H1 (cell line): ENCODE measurements at regions not wholly inside any gene's neighbourhood (a gene's known extent, or its start where the extent isn't known, plus 50 kb on each side); places are given as distances from the start of the nearest gene placed in this dataset.

Source experiments
- CTCF ChIA-PET: fragments of 300-600 bp; sonication (Branson Sonifier 250); formaldehyde crosslinking; loops from one replicate; lab custom pipeline; 2021; ENCODE audit not compliant: partially characterized antibody; lab: Charles Lee
- POLR2A ChIA-PET: fragments of 300-600 bp; sonication (Branson Sonifier 250); formaldehyde crosslinking; loops from one replicate; lab custom pipeline; 2021; ENCODE audit warnings: inconsistent platforms; ENCODE audit not compliant: partially characterized antibody; lab: Charles Lee
- DNase-seq, 2 experiments: peaks; one replicate each; pipeline versions ENCODE4 v3.0.0 to v3.0.0-alpha.2; 2010 to 2022; ENCODE audit warnings: low spot score in 2 of 2, low read depth in 1 of 2, mixed read lengths in 1 of 2
- FAIRE-seq: peaks from 2 replicates; lab custom pipeline; 2011; peaks lifted over from hg19 to GRCh38; lab: Jason Lieb, UNC
- H2AFZ ChIP-seq: 2 replicates; pipeline ENCODE4 v1.8.1; 2012; ENCODE audit warnings: low read length, inconsistent platforms
- H2AK5ac ChIP-seq: 2 replicates; pipeline ENCODE4 v1.6.1; 2013; ENCODE audit warnings: low read depth, low read length
- H2BK120ac ChIP-seq: replicated peaks from 2 replicates; pipeline ENCODE3; 2013; ENCODE audit warnings: low read depth, low read length, inconsistent platforms
- H2BK12ac ChIP-seq: 2 replicates; pipeline ENCODE4 v1.6.1; 2013; ENCODE audit warnings: low read depth, low read length
- H2BK15ac ChIP-seq: 2 replicates; pipeline ENCODE4 v1.6.1; 2013; ENCODE audit warnings: low read length
- H2BK20ac ChIP-seq: 2 replicates; pipeline ENCODE4 v1.6.1; 2013; ENCODE audit warnings: low read length
- H2BK5ac ChIP-seq: 2 replicates; pipeline ENCODE4 v1.6.1; 2013; ENCODE audit warnings: low read depth, low read length
- H3K14ac ChIP-seq: 2 replicates; pipeline ENCODE4 v1.6.1; 2013; ENCODE audit warnings: inconsistent platforms; ENCODE audit not compliant: insufficient read length
- H3K18ac ChIP-seq: 2 replicates; pipeline ENCODE4 v1.6.1; 2013; ENCODE audit warnings: low read length; ENCODE audit errors: extremely low read depth
- H3K23ac ChIP-seq: 2 replicates; pipeline ENCODE4 v1.6.1; 2013; ENCODE audit warnings: inconsistent platforms; ENCODE audit not compliant: insufficient read length
- H3K23me2 ChIP-seq: 2 replicates; pipeline ENCODE4 v1.6.1; 2013; ENCODE audit warnings: low read depth, low read length
- H3K27ac ChIP-seq: 2 replicates; pipeline ENCODE4 v1.6.1; 2011; ENCODE audit warnings: low read depth, low read length, inconsistent platforms
- H3K27me3 ChIP-seq, 4 experiments: replicated peaks in 1 of 4; 1 replicate in 1 of 4; 2 replicates in 3 of 4; pipeline versions ENCODE4 v1.6.1 to v1.8.1; 2011 to 2013; ENCODE audit warnings: low read length in 3 of 4, mild to moderate bottlenecking in 3 of 4, inconsistent platforms in 2 of 4, mixed read lengths in 2 of 4, moderate library complexity in 1 of 4; ENCODE audit not compliant: control insufficient read depth in 3 of 4, insufficient read depth in 3 of 4; ENCODE audit errors: extremely low read depth in 1 of 4
- H3K36me3 ChIP-seq, 4 experiments: 2 replicates each; pipeline versions ENCODE4 v1.6.1 to v1.8.1; 2011 to 2013; ENCODE audit warnings: mild to moderate bottlenecking in 4 of 4, low read length in 3 of 4, moderate library complexity in 2 of 4, control low read depth in 1 of 4, inconsistent platforms in 1 of 4; ENCODE audit not compliant: insufficient read depth in 4 of 4, control insufficient read depth in 2 of 4
- H3K4ac ChIP-seq: replicated peaks from 2 replicates; pipeline ENCODE3; 2013; ENCODE audit warnings: low read length, low read depth, mixed read lengths, inconsistent platforms; ENCODE audit not compliant: insufficient read length
- H3K4me1 ChIP-seq, 4 experiments: replicated peaks in 1 of 4; 1 replicate in 1 of 4; 2 replicates in 3 of 4; pipeline versions ENCODE4 v1.6.1 to v1.8.1; 2011 to 2013; ENCODE audit warnings: low read length in 3 of 4, inconsistent platforms in 2 of 4, mixed read lengths in 1 of 4; ENCODE audit not compliant: insufficient read depth in 4 of 4, control insufficient read depth in 3 of 4
- H3K4me2 ChIP-seq, 2 experiments: 2 replicates each; pipeline versions ENCODE4 v1.6.1 to v1.8.1; 2011 to 2013; ENCODE audit warnings: low read depth in 2 of 2, low read length in 2 of 2, control low read depth in 1 of 2, inconsistent platforms in 1 of 2, mild to moderate bottlenecking in 1 of 2; ENCODE audit not compliant: insufficient read depth in 1 of 2
- H3K4me3 ChIP-seq, 4 experiments: fragments of 200-600, 300-600 bp in 1 of 4; sonication (generic), shearing (Covaris generic), sonication (Bioruptor Twin) in 1 of 4; 2 replicates each; pipeline versions ENCODE4 v1.5.1 to v1.8.1; 2011 to 2016; ENCODE audit warnings: low read length in 4 of 4, low read depth in 3 of 4, control low read depth in 2 of 4, inconsistent platforms in 2 of 4, mild to moderate bottlenecking in 2 of 4, mixed read lengths in 1 of 4, moderate library complexity in 1 of 4; ENCODE audit not compliant: insufficient read depth in 2 of 4; ENCODE audit errors: extremely low read depth in 1 of 4
- H3K56ac ChIP-seq: replicated peaks from 2 replicates; pipeline ENCODE3; 2013; ENCODE audit warnings: low read depth, mild to moderate bottlenecking, mixed read lengths, low read length, inconsistent platforms; ENCODE audit not compliant: insufficient read length
- H3K79me1 ChIP-seq: 2 replicates; pipeline ENCODE4 v1.6.1; 2013; ENCODE audit warnings: low read depth, low read length, control low read depth
- H3K79me2 ChIP-seq, 2 experiments: 2 replicates each; pipeline versions ENCODE4 v1.6.1 to v1.8.1; 2012 to 2013; ENCODE audit warnings: low read length in 2 of 2, mild to moderate bottlenecking in 2 of 2, inconsistent platforms in 1 of 2; ENCODE audit not compliant: insufficient read depth in 2 of 2, control insufficient read depth in 1 of 2
- H3K9ac ChIP-seq, 4 experiments: replicated peaks in 1 of 4; 1 replicate in 1 of 4; 2 replicates in 3 of 4; pipeline versions ENCODE4 v1.6.1 to v1.8.1; 2011 to 2013; ENCODE audit warnings: low read depth in 3 of 4, low read length in 3 of 4, control low read depth in 2 of 4, mild to moderate bottlenecking in 2 of 4, moderate library complexity in 2 of 4, inconsistent platforms in 1 of 4; ENCODE audit errors: extremely low read depth in 1 of 4
- H3K9me3 ChIP-seq, 2 experiments: 2 replicates each; pipeline versions ENCODE4 v1.6.1 to v1.8.1; 2012 to 2013; ENCODE audit warnings: mild to moderate bottlenecking in 2 of 2, moderate library complexity in 2 of 2, control low read depth in 1 of 2, inconsistent platforms in 1 of 2, low read depth in 1 of 2, low read length in 1 of 2, mixed read lengths in 1 of 2; ENCODE audit not compliant: insufficient read depth in 2 of 2
- H4K20me1 ChIP-seq, 2 experiments: replicated peaks in 1 of 2; 2 replicates each; pipeline versions ENCODE3 to v1.8.1; 2011 to 2013; ENCODE audit warnings: inconsistent platforms in 2 of 2, low read length in 2 of 2, mild to moderate bottlenecking in 1 of 2; ENCODE audit not compliant: insufficient read depth in 2 of 2, control insufficient read depth in 1 of 2
- H4K5ac ChIP-seq: 2 replicates; pipeline ENCODE4 v1.6.1; 2013; ENCODE audit warnings: low read length, low read depth, mixed read lengths, inconsistent platforms; ENCODE audit not compliant: insufficient read length
- H4K8ac ChIP-seq: 2 replicates; pipeline ENCODE4 v1.8.0; 2013; ENCODE audit warnings: mild to moderate bottlenecking, moderate library complexity, low read length, inconsistent platforms; ENCODE audit not compliant: insufficient read depth; ENCODE audit errors: extremely low read depth
- H4K91ac ChIP-seq: replicated peaks from 2 replicates; pipeline ENCODE3; 2013; ENCODE audit warnings: low read length, mixed read lengths, inconsistent platforms; ENCODE audit not compliant: insufficient read length
- ASH2L ChIP-seq: fragments of 200-600, 300-600 bp; sonication (generic); IDR thresholded peaks from one replicate; pipeline ENCODE4 v1.7.1; 2017; ENCODE audit warnings: low read length
- CBX5 ChIP-seq: fragments of 300-800, 300-1000 bp; sonication (generic); IDR thresholded peaks from 2 replicates; pipeline ENCODE4 v1.7.1; 2016; ENCODE audit warnings: antibody characterized with exemption, low read length, low read depth
- CHD1 ChIP-seq: IDR thresholded peaks from 2 replicates; pipeline ENCODE4 v1.6.1; 2012; ENCODE audit warnings: low read depth, low read length, improper control_type of control experiment
- EP300 ChIP-seq, 2 experiments: IDR thresholded peaks; 1 replicate in 1 of 2; 2 replicates in 1 of 2; pipeline ENCODE4 v1.6.1; 2011 to 2012; ENCODE audit warnings: low read depth in 2 of 2, low read length in 2 of 2, mild to moderate bottlenecking in 2 of 2, borderline replicate concordance in 1 of 2, inconsistent platforms in 1 of 2, moderate library complexity in 1 of 2
- HDAC2 ChIP-seq, 2 experiments: fragments of 300-600 bp in 1 of 2; sonication (generic) in 1 of 2; IDR thresholded peaks; 2 replicates each; pipeline ENCODE4 v1.6.1; 2011 to 2012; ENCODE audit warnings: low read depth in 2 of 2, low read length in 2 of 2, mild to moderate bottlenecking in 2 of 2, moderate library complexity in 2 of 2, borderline replicate concordance in 1 of 2, inconsistent platforms in 1 of 2
- POLR2A ChIP-seq, 2 experiments: IDR thresholded peaks; 1 replicate in 1 of 2; 2 replicates in 1 of 2; pipeline ENCODE4 v1.6.1; 2011; ENCODE audit warnings: low read depth in 2 of 2, low read length in 2 of 2, mild to moderate bottlenecking in 2 of 2; ENCODE audit errors: control extremely low read depth in 1 of 2
- RNF2 ChIP-seq: fragments of 200-900, 300-1000 bp; sonication (generic); IDR thresholded peaks from 2 replicates; pipeline ENCODE4 v1.7.1; 2016; ENCODE audit warnings: borderline replicate concordance, low read depth, mild to moderate bottlenecking, antibody characterized with exemption, low read length; ENCODE audit not compliant: poor library complexity, severe bottlenecking; ENCODE audit errors: missing control alignments
- SAP30 ChIP-seq: fragments of 300-600 bp; sonication (generic); IDR thresholded peaks from 2 replicates; pipeline ENCODE4 v1.7.1; 2012; ENCODE audit warnings: low read length, moderate library complexity, mild to moderate bottlenecking, inconsistent platforms; ENCODE audit not compliant: insufficient read depth, insufficient replicate concordance
- SIX5 ChIP-seq: IDR thresholded peaks from 2 replicates; pipeline ENCODE4 v1.6.1; 2011; ENCODE audit warnings: mild to moderate bottlenecking, low read depth, low read length
- WGBS, 2 experiments: shearing (Covaris generic) in 1 of 2; methylation state at CpG; one replicate each; pipeline versions ENCODE4 v1.1.6 to v1.1.7; 2013 to 2015; ENCODE audit warnings: low lambda C conversion rate in 2 of 2, mixed read lengths in 2 of 2, inconsistent platforms in 1 of 2, low coverage in 1 of 2, missing lambda C conversion rate in 1 of 2; ENCODE audit not compliant: insufficient replicate concordance in 2 of 2, insufficient coverage in 1 of 2, insufficient read length in 1 of 2; ENCODE audit errors: extremely low coverage in 1 of 2, missing lambda C conversion rate in 1 of 2; 5-methylcytosine and 5-hydroxymethylcytosine counted together
- TF ChIP-seq, protein P1 (sequence below): IDR thresholded peaks from 2 replicates; pipeline ENCODE4 v1.6.1; 2012; ENCODE audit warnings: low read length, inconsistent platforms

DNA sequence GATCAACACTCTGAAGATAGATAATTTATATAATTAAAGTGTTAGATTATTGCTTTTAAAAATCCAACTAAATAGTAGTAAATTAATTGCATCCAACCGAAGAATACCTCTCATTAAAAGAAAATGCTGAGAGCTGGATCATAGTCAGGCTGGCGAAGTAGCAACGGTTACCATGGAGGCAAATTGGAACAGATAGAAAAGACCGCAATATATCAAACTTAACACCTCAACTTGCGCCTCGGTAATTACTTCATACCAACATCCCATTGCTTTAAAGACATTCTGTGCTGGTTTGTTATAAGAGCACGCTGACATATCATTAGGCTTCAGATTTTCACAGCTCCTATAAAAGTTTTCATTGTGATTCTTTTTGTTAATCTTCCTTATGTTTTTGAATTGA, 183.8 kb upstream of the ZC3H15 start:
- Histone ChIP-seq H3K4me1 (peaks cover 0 to 5% (median 2%) of the 10 kb centered on the region in 4 experiments; a peak in 3 of 7 replicates), H4K5ac (no peak overlapping the region), H3K9me3 (no peaks in the 10 kb centered on the region), H2AK5ac (no peak overlapping the region), H4K20me1 (no peaks in the 10 kb centered on the region), H3K23me2 (no peaks in the 10 kb centered on the region), H2BK15ac (no peak overlapping the region), H3K4me2 (no peak overlapping the region), H3K14ac (no peak overlapping the region), H3K36me3 (no peaks in the 10 kb centered on the region), H2BK120ac (no peak overlapping the region), H3K9ac (no peak overlapping the region), H3K27ac (no peak overlapping the region), H2BK12ac (no peak overlapping the region), H3K79me1 (no peaks in the 10 kb centered on the region; the same call in 1 of the 2 replicates), H4K8ac (no peak overlapping the region), H3K79me2 (no peaks in the 10 kb centered on the region), H2BK5ac (no peak overlapping the region), H3K27me3 (no peaks in the 10 kb centered on the region), H3K56ac (no peak overlapping the region), H2AFZ (no peak overlapping the region), H3K4me3 (no peak overlapping the region), H4K91ac (no peak overlapping the region), H3K4ac (no peak overlapping the region), H2BK20ac (no peak overlapping the region), H3K23ac (no peak overlapping the region), H3K18ac (no peak overlapping the region)
- no peak for DNase-seq
- POLR2A ChIA-PET, result no interaction called here
- no peak for FAIRE-seq
- TF ChIP-seq, protein P1, sequence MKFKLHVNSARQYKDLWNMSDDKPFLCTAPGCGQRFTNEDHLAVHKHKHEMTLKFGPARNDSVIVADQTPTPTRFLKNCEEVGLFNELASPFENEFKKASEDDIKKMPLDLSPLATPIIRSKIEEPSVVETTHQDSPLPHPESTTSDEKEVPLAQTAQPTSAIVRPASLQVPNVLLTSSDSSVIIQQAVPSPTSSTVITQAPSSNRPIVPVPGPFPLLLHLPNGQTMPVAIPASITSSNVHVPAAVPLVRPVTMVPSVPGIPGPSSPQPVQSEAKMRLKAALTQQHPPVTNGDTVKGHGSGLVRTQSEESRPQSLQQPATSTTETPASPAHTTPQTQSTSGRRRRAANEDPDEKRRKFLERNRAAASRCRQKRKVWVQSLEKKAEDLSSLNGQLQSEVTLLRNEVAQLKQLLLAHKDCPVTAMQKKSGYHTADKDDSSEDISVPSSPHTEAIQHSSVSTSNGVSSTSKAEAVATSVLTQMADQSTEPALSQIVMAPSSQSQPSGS, result no peak
- TF ChIP-seq SIX5, result no peak
- TF ChIP-seq RNF2, result no peak
- TF ChIP-seq POLR2A (IDR thresholded peaks at IDR 0.05; ENCODE audit: control extremely low read depth in 1 of 2, low read depth in 2 of 2, low read length in 2 of 2), result no peak
- no peak for TF ChIP-seq EP300 (IDR thresholded peaks at IDR 0.05; ENCODE audit: borderline replicate concordance in 1 of 2, low read depth in 2 of 2, low read length in 2 of 2)
- TF ChIP-seq SAP30, result no peak
- no peak for TF ChIP-seq ASH2L
- no peak for TF ChIP-seq CBX5
- TF ChIP-seq HDAC2 (IDR thresholded peaks at IDR 0.05; ENCODE audit: borderline replicate concordance in 1 of 2, low read depth in 2 of 2, low read length in 2 of 2), result no peak
- TF ChIP-seq CHD1, result no peak
- WGBS, 2 experiments, result 87% methylated on average over 7 of the region's 7 CpGs; no CpG with 5 or more reads in 1 of the 2 experiments
- CTCF ChIA-PET, result interaction anchor here (1.0 to 1.2 kb wide), 2 partner anchors 8 to 979 kb away, joined by 3 read pairs; no protein-coding TSS in a partner anchor
